RWPE2 (cell line): ENCODE measurements at regions not wholly inside any gene's neighbourhood (a gene's known extent, or its start where the extent isn't known, plus 50 kb on each side); places are given as distances from the start of the nearest gene placed in this dataset.

Source experiments
- ATAC-seq: fragments of 200-7000 bp; cut with Tn5 transposase; 3 replicates; pipeline ENCODE4 v1.9.1; 2021; ENCODE audit warnings: low read depth
- DNase-seq: peaks from one replicate; pipeline ENCODE4 v3.0.0-alpha.2; 2020; ENCODE audit warnings: low spot score
- H3K27ac ChIP-seq: fragments of 450-650 bp; 2 replicates; pipeline ENCODE4 v1.5.1; 2017; ENCODE audit warnings: mild to moderate bottlenecking; ENCODE audit not compliant: poor library complexity, severe bottlenecking
- H3K27me3 ChIP-seq: fragments of 250-450 bp; sonication (Bioruptor Pico); 2 replicates; pipeline ENCODE4 v1.5.1; 2021; ENCODE audit warnings: mild to moderate bottlenecking, moderate library complexity; ENCODE audit not compliant: insufficient read depth, poor library complexity, severe bottlenecking
- H3K36me3 ChIP-seq: fragments of 250-450 bp; sonication (Bioruptor Pico); 2 replicates; pipeline ENCODE4 v1.5.1; 2020; ENCODE audit warnings: low read depth, mild to moderate bottlenecking, moderate library complexity
- H3K4me1 ChIP-seq: fragments of 250-450 bp; sonication (Bioruptor Pico); 2 replicates; pipeline ENCODE4 v1.5.1; 2021; ENCODE audit warnings: mild to moderate bottlenecking, moderate library complexity; ENCODE audit not compliant: insufficient read depth, poor library complexity, severe bottlenecking
- H3K4me3 ChIP-seq: fragments of 250-450 bp; sonication (Bioruptor Pico); 2 replicates; pipeline ENCODE4 v1.5.1; 2021; ENCODE audit warnings: mild to moderate bottlenecking, moderate library complexity; ENCODE audit not compliant: severe bottlenecking
- H3K9me3 ChIP-seq: fragments of 250-450 bp; sonication (Bioruptor Pico); 2 replicates; pipeline ENCODE4 v1.5.1; 2021; ENCODE audit warnings: mild to moderate bottlenecking, moderate library complexity; ENCODE audit not compliant: severe bottlenecking
- TF ChIP-seq, protein P1 (sequence below): fragments of 450-650 bp; IDR thresholded peaks from one replicate; pipeline ENCODE4 v1.5.1; 2017; ENCODE audit warnings: mild to moderate bottlenecking, moderate library complexity; ENCODE audit not compliant: poor library complexity, severe bottlenecking

DNA sequence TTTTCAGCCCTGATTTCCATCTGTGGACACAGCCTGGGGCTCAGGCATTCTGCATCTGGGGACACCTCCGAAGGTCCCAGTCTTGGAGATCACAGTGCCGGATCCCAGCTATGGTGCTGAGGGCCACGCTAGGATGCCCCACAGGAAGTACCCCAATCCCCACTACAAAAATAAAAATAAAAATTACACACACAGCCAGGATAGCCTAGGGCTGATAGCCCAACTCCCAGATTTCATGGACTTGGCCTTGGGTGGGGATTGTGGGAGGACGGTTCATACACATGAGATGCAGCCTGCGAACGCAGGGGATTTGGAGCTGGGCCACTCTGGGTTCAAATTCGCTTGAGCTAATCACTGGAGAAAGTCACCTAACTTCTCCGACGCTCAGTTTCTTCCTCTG, 237.7 kb downstream of the BUD13 start:
- H3K36me3 ChIP-seq = no peaks in the 10 kb centered on the region
- H3K4me3 ChIP-seq = no peak overlapping the region
- H3K27ac ChIP-seq = no peak overlapping the region
- peaks cover 65% of the 10 kb centered on the region for H3K27me3 ChIP-seq
- ATAC-seq (no peak), DNase-seq (no peak)
- no peaks in the 10 kb centered on the region for H3K9me3 ChIP-seq
- H3K4me1 ChIP-seq = no peaks in the 10 kb centered on the region
- TF ChIP-seq, protein P1, sequence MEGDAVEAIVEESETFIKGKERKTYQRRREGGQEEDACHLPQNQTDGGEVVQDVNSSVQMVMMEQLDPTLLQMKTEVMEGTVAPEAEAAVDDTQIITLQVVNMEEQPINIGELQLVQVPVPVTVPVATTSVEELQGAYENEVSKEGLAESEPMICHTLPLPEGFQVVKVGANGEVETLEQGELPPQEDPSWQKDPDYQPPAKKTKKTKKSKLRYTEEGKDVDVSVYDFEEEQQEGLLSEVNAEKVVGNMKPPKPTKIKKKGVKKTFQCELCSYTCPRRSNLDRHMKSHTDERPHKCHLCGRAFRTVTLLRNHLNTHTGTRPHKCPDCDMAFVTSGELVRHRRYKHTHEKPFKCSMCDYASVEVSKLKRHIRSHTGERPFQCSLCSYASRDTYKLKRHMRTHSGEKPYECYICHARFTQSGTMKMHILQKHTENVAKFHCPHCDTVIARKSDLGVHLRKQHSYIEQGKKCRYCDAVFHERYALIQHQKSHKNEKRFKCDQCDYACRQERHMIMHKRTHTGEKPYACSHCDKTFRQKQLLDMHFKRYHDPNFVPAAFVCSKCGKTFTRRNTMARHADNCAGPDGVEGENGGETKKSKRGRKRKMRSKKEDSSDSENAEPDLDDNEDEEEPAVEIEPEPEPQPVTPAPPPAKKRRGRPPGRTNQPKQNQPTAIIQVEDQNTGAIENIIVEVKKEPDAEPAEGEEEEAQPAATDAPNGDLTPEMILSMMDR = no peak

DNA sequence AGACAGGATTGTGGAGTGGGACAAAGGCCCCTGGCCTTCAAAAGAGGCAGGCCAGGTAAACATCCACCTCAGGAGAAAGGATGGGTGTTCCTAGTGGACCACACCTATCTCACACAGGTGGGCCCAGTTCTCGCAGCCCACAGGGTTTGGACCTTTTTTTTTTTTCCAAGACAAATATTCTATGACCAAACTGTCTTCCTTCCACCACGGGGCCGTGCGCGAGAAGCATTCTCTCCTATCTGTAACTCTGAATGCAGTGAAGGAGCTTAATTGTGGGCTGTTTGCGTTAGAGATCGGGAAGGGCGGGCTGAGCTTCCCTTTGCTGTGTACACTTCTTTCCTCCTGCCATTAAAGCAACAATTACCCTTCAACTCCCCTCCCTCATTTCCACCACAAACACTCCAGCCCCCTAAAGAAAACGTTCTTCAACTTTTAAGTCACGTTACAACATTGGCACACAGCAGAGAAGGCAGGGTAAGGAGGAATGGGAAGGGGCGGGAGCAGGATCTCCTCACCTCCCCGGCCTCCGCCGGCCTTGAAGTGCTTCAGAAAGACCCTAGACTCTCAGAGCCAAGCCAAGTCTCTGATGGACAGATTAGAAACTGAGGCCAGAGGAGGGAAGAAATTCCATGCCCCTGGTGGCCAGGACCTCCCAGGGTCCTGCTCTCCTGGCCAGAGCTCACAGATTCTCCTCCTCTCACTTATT, 238.4 kb downstream of the BUD13 start:
- ATAC-seq = no peak
- H3K27me3 ChIP-seq = peaks cover 71% of the 10 kb centered on the region

DNA sequence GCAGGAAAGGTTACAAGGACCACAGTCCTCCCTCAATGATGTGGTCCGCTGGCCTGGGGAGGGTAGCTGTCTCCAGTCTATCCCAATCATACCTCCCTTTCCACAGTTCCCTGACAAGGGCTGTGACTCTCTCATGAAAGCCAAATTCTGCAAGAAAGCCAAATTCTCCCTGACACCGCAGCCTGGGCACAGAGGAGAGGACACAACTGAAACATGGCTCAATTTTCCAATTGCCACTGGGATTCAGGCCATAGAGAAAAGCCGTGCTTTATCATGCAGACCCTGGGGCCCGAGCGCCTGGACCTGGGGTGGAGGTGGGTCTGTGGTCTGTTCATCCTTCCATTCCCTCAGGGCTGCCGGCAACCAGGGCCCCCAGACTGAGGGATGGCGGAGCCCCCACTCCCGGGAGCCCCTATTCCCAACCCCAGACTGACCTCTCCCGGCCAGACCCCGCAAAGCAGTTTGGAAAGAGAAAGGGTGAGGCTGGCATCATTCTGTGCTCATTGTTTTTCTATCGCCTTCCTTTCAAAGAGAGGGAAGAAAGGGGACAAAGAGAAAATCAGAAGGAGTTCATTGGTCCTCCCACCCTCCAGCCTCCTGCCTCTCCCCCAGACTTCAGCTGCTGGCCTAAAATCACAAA, 239.5 kb downstream of the BUD13 start:
- H3K27ac ChIP-seq = no peak overlapping the region
- DNase-seq (no peak), ATAC-seq (no peak)
- no peaks in the 10 kb centered on the region for H3K36me3 ChIP-seq
- H3K4me1 ChIP-seq = no peaks in the 10 kb centered on the region
- H3K27me3 ChIP-seq = peaks cover 69% of the 10 kb centered on the region
- TF ChIP-seq, protein P1 = no peak
- no peaks in the 10 kb centered on the region for H3K9me3 ChIP-seq
- H3K4me3 ChIP-seq = no peak overlapping the region

More for the DNA sequence above, 238.4 kb downstream of the BUD13 start:
- Histone ChIP-seq H3K4me1 (no peaks in the 10 kb centered on the region), H3K9me3 (no peaks in the 10 kb centered on the region), H3K27ac (no peak overlapping the region), H3K4me3 (no peak overlapping the region), H3K36me3 (no peaks in the 10 kb centered on the region)
- TF ChIP-seq, protein P1 = no peak
- DNase-seq = no peak

DNA sequence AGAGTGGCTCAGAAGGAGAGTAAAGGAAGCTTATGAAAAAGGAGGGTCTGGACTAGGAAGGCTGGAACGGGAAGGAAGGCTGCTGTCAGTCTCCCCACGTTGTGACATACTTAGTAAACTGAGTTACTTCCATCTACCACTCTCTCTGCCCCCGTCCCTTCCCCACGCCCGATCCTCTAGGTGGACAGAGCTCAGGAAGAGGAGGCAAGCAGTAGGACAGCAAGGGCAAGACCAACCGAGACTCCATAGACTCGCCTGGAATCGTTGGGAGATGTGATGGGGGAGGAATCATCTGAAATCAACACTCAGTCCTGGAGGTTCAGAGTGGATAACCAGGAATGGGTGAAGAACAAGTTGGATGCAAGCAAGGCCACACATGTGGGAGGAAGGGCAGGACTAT, 240.7 kb downstream of the BUD13 start:
- DNase-seq = no peak
- no peaks in the 10 kb centered on the region for H3K9me3 ChIP-seq
- peaks cover 66% of the 10 kb centered on the region for H3K27me3 ChIP-seq
- TF ChIP-seq, protein P1 = no peak
- H3K4me3 ChIP-seq = no peak overlapping the region
- no peak overlapping the region for H3K27ac ChIP-seq
- no peaks in the 10 kb centered on the region for H3K4me1 ChIP-seq
- H3K36me3 ChIP-seq = no peaks in the 10 kb centered on the region
- no peak for ATAC-seq

DNA sequence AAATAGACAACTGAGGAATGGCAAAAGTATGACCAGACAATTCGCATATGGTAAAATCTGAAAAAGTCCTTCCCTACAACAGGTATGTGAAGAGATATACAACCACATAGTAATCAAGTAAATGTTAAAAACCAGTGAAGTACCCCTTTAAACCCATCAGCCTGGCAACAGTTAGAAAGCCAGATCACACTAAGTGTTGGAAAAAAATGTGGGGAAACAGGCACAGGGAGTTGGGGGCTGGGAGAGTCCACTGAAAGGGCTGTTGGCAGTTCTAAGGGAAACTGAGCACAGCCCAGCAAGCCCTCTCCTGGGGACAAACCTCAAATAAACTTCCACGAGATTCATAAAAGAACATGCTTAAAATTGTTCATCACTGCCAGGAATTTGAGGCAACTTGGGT, 242.1 kb downstream of the BUD13 start:
- Histone ChIP-seq H3K4me1 (no peaks in the 10 kb centered on the region), H3K4me3 (no peak overlapping the region), H3K36me3 (no peaks in the 10 kb centered on the region), H3K27me3 (peaks cover 61% of the 10 kb centered on the region), H3K9me3 (no peaks in the 10 kb centered on the region), H3K27ac (no peak overlapping the region)
- TF ChIP-seq, protein P1 = no peak
- DNase-seq (no peak), ATAC-seq (no peak)
